HG03520 (cell line): ENCODE measurements at regions not wholly inside any gene's neighbourhood (a gene's known extent, or its start where the extent isn't known, plus 50 kb on each side); places are given as distances from the start of the nearest gene placed in this dataset.

Source experiments
- ATAC-seq: cut with Tn5 transposase; IDR thresholded peaks from one replicate; pipeline ENCODE4 v1.9.1; 2021; ENCODE audit warnings: mild to moderate bottlenecking, moderate library complexity; ENCODE audit not compliant: unreplicated experiment

DNA sequence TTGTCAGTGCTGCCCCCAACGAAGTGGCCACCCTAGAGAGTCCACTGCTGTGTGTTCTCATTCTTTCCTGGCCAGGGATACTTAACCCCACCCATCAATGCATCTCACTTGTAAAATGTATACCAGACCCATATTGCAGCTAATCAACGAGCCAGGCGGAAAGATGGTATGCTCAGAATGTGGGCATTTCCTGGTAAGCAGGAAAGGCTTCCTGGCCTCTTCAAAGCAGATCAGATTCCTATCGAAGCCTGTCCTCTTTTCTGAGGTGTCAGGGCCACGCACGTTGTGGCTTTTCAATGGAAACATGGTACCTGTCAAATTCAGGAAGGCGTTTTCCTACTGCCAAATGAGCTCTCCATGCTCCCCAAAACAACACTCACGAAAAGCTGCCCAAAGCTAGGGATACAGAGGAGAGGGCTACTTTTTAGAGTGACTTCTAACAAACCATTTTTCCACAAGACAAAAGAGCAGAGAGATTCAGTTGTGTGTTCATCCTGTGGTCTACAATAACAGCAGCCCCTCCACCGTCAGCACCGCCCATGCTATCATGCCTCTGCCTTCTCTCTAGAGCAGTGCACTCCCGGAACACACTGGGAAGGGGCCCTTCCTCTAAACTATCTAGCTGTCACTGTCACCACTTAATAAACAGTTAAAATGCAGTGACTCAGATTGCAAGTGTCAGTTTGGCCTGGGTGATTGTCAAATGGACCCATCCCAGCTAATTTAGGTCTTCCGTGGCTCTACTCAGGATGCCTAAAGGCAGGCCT, 535.1 kb downstream of the RNF144A start:
- ATAC-seq, result no peak

DNA sequence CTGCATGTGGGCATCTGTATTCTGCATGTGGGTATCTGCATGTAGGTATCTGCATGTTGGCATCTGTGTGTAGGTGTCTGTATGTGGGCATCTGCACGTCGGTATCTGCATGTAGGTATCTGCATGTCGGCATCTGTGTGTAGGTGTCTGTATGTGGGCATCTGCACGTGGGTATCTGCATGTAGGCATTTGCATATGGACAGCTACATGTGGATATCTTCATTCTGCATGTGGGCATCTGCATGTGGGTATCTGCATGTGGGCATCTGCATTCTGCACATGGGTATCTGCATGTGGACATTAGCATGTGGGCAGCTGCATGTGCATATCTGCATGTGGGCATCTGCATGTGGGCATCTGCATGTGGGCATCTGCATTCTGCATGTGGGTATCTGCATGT, 537.4 kb downstream of the RNF144A start:
- ATAC-seq, result no peak

GRCh38 chr2:7456762-7457161, 539.5 kb downstream of the RNF144A start:
- ATAC-seq, result no peak

DNA sequence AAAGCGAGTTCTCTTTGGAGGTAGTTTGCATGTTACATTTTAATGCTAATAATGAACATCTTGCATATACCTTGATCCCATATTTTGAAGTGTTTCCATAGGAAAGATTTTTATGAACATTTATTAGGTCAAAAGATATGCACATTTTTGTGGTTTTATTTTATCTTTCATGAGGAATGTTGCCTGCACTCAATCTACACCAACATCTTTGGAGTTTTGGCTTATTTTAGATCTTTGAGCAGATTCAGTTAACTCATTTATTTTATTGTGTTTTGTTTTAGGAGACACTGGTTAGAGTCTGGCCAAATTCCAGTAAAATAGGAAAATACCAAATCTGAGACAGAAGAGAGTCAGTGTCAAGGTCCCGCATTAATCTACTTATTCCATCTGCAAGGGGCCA, 540.9 kb downstream of the RNF144A start:
- ATAC-seq, result no peak

DNA sequence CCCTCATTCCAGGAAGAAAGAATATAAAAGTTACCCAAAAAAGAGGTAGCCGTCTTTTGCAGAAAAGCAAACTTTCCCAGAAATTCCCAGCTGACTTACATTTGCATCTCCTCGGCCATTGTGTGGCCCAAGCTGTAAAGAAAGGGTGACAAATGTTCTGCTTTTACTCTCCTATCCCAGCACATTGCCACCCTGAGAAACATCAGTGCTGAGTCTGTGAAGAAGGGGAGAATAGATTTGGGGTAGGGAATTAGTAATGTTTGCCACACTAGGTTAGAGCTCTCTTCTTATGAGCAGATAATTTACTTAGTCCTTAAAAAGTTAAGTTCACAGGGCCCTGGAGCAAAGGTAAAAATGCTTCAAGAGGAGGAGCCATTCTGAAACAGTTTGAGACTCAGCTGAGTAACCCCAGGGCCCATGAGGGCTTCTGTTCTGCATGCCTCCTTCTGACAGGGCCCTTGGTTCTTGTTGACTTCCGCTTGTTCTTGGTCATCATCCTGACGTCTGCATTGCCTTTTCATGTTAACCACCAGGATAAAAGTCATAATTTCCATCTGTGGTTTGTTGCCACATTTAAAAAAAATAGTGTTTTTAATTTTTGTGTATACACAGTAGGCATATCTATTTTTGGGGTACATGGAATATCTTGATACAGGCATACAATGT, 550.7 kb downstream of the RNF144A start:
- ATAC-seq, result no peak

- no peak for ATAC-seq
These were observed 551.2 kb downstream of the RNF144A start for GRCh38 chr2:7468448-7468828.

DNA sequence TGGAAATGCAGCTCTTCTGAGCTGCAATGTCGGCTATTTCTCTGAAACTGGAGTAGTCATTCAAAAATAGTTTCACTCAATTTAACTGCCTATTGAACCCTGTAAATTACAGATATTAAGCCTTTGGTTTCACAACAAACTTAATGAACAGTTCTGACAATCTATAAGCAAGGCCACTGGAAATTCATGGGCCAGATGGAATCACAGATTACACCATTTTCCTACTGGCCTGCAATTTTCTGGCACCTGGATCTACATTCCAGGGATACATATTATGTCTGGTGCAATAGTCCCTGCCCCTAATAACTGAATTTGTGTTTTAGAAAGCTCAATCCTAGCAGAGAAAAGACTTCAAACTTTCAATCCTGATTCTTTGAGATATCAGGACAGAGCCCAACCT, 551.7 kb downstream of the RNF144A start:
- ATAC-seq, result no peak

GRCh38 chr2:7471185-7471584, 554.0 kb downstream of the RNF144A start:
- ATAC-seq, result no peak

DNA sequence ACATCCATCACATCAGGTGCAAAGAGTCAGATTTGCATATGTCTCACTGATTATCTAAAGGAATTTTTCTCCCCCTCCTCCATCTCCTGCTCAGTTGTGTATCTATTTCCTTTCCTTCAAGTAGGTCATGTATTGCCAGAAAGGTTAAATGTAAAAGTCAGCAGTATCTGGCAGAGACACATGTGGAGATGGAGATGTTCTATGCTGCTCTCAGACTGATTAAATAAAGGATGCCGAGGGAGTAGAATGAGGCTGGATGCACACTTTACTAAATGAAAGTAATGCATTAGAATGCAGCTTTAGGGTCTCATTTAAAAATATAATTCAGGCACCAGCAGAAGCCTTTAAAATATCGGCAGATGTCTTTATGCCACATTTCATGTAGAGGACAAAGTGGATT, 555.3 kb downstream of the RNF144A start:
- no peak for ATAC-seq

DNA sequence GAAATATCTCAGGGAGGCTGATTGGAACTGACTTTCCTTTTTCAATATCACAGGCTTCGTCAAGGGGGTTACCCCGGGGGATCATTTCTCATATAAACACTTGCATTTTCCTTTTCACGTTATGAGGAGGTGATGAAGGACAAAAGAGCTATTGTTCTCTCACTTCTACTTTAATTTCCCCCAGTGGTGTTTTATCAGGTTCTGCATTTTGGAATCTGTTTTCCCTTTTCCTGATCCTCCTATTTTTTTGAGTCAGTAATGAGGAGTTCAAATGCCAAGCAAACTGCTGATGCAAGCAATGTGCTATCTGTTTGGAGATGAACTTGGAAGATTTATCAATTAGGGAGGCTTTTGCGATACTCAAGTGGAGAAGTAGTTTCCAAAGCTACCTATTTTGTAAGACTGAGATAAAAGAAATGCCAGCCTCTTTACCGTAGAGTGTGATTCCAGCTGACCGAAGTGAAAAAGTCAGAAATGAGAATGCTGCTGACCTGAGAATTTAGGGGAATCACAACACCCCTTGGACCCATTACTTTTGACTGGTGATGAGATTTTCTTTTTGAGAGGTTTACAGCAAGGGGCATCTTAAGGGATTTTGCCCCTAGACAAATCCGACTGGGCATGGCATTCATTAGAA, 556.0 kb downstream of the RNF144A start:
- no peak for ATAC-seq

- no peak for ATAC-seq
These were observed 559.2 kb downstream of the RNF144A start for GRCh38 chr2:7476371-7476770.

- no peak for ATAC-seq
These were observed 562.4 kb downstream of the RNF144A start for GRCh38 chr2:7479603-7480002.

DNA sequence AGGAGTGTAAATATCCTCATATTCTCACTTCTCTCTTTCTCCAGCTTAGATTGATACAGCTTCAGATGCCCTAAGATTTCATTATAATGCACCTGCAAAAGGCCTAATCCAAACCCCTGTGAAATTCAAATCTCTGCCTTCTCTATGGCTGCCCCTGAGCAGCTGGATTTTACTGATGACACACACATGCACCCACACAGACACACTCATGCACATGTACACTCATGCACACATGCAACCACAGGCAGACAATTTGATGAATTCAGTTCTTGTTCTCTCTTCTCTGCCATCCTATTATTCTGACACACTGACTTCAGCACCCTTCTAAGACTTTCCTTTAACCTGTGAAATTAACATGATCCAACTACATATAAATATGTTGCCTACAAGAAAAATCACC, 563.2 kb downstream of the RNF144A start:
- no peak for ATAC-seq

DNA sequence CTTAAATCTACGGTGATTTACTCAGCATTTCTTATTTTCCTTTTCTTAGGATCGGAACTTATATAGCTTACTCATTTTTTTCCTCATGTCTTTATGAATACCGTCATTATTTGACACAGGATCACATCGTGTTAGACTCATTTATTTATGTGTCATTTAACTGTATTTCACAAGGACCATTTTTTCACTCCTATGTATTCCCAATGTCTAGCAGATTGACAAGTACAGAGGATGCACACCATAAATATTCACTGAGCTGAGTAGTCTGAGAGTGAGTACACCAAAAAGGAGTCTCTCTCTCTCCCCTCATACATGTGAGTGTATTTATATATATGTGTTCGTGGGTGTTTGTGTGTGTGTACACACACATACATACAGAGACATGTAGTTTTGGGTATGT, 573.5 kb downstream of the RNF144A start:
- ATAC-seq, result no peak

GRCh38 chr2:7492719-7493118, 575.5 kb downstream of the RNF144A start:
- ATAC-seq, result no peak

GRCh38 chr2:7497178-7497577, 580.0 kb downstream of the RNF144A start:
- ATAC-seq, result no peak

DNA sequence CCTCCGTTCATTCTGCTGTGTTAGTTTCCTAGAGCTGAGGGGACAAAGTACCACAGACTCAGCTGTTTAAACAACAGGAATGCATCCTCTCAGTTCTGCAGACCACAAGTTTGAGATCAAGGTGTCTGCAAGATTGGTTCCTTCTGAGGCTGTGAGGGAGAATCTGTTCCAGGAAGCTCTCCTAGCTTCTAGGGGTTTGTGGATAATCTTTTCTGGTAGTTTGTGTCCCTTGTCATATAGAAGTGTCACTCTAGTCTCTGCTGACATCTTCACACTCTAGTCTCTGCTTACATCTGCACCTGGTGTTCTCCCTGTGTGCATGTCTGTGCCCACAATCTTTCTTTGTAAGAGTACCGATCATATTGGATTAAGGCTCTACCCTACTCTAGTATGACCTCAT, 581.8 kb downstream of the RNF144A start:
- ATAC-seq, result no peak

GRCh38 chr2:7502336-7502735, 585.1 kb downstream of the RNF144A start:
- ATAC-seq, result no peak

DNA sequence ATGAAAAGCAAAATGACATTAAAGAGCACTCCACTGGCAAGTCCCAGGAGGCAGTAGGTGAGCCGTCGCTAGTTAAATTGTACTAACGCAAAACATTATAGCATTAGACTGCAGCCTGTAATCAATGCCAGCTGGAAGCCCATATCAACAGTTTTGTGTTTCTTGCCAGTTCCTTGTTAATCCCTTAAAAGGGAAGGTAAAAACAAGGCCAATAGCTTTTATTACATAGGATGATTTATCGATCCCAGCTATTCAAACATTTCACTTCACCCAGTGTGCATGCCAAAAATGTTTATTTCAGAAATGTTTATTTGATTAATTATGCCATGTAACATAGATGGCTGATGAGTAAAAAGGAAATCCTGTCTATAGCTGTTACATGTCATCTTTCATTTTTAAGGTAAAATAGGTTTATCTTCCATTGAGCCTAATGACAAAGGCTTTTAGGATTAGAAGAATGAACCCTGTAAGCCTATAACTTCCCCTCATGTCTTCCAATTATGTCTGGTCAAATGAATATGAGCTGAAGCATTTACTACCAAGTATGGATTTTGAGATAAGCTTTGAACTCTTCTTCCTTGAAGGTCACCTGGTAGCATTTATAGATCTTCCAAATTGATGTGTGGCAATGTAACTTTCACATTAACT, 591.2 kb downstream of the RNF144A start:
- ATAC-seq, result no peak

DNA sequence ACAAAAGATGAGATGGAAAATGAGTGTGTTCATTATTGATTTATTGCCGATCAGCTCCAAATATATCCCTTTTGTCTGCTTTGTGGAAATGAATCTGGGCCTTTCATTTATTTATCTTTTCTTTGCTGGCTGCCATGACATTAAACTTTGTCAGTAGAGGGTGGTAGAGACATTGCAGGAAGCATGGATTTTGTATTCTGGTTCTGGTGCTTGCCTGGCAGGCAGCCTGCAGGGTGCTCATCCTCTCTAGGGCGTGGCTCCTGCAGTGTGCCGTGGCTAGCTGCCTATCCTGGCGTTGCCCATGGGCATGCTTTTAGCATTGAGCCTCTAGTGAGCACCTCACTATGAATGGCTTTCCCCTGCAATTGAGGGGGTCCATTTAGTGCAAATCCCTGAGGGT, 593.1 kb downstream of the RNF144A start:
- no peak for ATAC-seq

GRCh38 chr2:7513834-7514233, 596.6 kb downstream of the RNF144A start:
- ATAC-seq, result no peak

DNA sequence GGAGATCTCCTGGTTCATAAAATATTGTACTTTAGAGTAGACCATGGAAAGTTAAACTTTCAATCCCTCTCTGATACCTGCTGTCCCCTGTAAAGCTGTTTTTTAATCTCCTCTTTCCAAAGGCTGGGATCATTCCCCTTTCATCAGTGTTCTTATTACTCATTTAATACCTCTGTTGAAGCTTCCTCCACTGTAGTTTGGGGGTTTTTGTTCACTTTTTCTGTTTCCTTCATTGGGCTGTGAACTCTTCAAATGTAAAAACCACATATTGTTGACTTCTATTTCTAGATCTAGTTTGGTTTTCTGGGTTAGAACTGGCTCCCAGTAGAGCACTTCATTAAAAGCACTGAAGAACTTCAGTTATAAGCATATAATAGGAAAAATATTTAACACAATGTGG, 598.1 kb downstream of the RNF144A start:
- ATAC-seq, result no peak
